ENCODE measurements at regions not wholly inside any gene's neighbourhood (a gene's known extent, or its start where the extent isn't known, plus 50 kb on each side); places are given as distances from the start of the nearest gene placed in this dataset.

GRCh38 chr10:117746541-117747448, 204.2 kb downstream of the EMX2 start:
- no peak overlapping the region for H3K4me2 ChIP-seq (replicated peaks; ENCODE audit: extremely low read depth, low read length, poor library complexity, severe bottlenecking)
- no peaks in the 10 kb centered on the region for H3K9me3 ChIP-seq (replicated peaks in 1 of 2; ENCODE audit: control insufficient read depth in 1 of 2, insufficient read depth in 1 of 2, low read length in 2 of 2)
- no peak overlapping the region for H2AFZ ChIP-seq (ENCODE audit: insufficient read depth, low read depth, low read length, poor library complexity, severe bottlenecking)
- H3K4me3 Mint-ChIP-seq: peak overlapping the region in 1 of 2 donors; percentile 36
- H3K27me3 Mint-ChIP-seq (ENCODE audit: low read depth in 3 of 3): peaks cover 2 to 4% (median 2%) of the 10 kb centered on the region in 3 donors
- no peaks in the 10 kb centered on the region for H3K36me3 Mint-ChIP-seq
- H4K20me1 ChIP-seq (ENCODE audit: insufficient read depth, low read length): no peaks in the 10 kb centered on the region
- H3K4me1 ChIP-seq (ENCODE audit: control insufficient read depth in 1 of 2, insufficient read depth in 2 of 2, low read length in 2 of 2): no peaks in the 10 kb centered on the region
- intact Hi-C loops (cut with micrococcal nuclease): no loop called here
- H3K27ac Mint-ChIP-seq: no peak overlapping the region
- H3K36me3 ChIP-seq (replicated peaks in 1 of 2; ENCODE audit: control insufficient read depth in 1 of 2, insufficient read depth in 2 of 2, low read length in 2 of 2): no peaks in the 10 kb centered on the region
- no peak for DNase-seq
- H3K9me3 Mint-ChIP-seq: no peaks in the 10 kb centered on the region
- no peak overlapping the region for H3K9ac ChIP-seq (ENCODE audit: insufficient read depth, low read length, poor library complexity, severe bottlenecking)
- H3K27ac ChIP-seq (ENCODE audit: low read depth in 1 of 2, low read length in 2 of 2): no peak overlapping the region
- no peak for TF ChIP-seq CTCF (IDR thresholded peaks at IDR 0.05)
- H3K4me3 ChIP-seq (replicated peaks in 1 of 3; ENCODE audit: low read depth in 2 of 3, low read length in 3 of 3): no peak overlapping the region
- no peaks in the 10 kb centered on the region for H3K27me3 ChIP-seq (ENCODE audit: control insufficient read depth in 2 of 2, insufficient read depth in 2 of 2, low read length in 2 of 2)
- WGBS (ENCODE audit: insufficient coverage): 87% methylated on average over 5 of the region's 9 CpGs
- H3K79me2 ChIP-seq (ENCODE audit: insufficient read depth, low read length): no peaks in the 10 kb centered on the region
- H3K4me1 Mint-ChIP-seq: no peaks in the 10 kb centered on the region

GRCh38 chr10:117747636-117748035, 205.1 kb downstream of the EMX2 start:
- no peak for TF ChIP-seq CTCF (IDR thresholded peaks at IDR 0.05)
- Histone ChIP-seq H3K27ac (ENCODE audit: low read depth in 1 of 2, low read length in 2 of 2) (no peak overlapping the region), H3K9me3 (replicated peaks in 1 of 2; ENCODE audit: control insufficient read depth in 1 of 2, insufficient read depth in 1 of 2, low read length in 2 of 2) (no peaks in the 10 kb centered on the region), H3K4me1 (ENCODE audit: control insufficient read depth in 1 of 2, insufficient read depth in 2 of 2, low read length in 2 of 2) (no peaks in the 10 kb centered on the region), H3K27me3 (ENCODE audit: control insufficient read depth in 2 of 2, insufficient read depth in 2 of 2, low read length in 2 of 2) (no peaks in the 10 kb centered on the region), H3K4me3 (replicated peaks in 1 of 3; ENCODE audit: low read depth in 2 of 3, low read length in 3 of 3) (no peak overlapping the region), H4K20me1 (ENCODE audit: insufficient read depth, low read length) (no peaks in the 10 kb centered on the region), H2AFZ (ENCODE audit: insufficient read depth, low read depth, low read length, poor library complexity, severe bottlenecking) (no peak overlapping the region), H3K9ac (ENCODE audit: insufficient read depth, low read length, poor library complexity, severe bottlenecking) (no peak overlapping the region), H3K79me2 (ENCODE audit: insufficient read depth, low read length) (no peaks in the 10 kb centered on the region), H3K36me3 (replicated peaks in 1 of 2; ENCODE audit: control insufficient read depth in 1 of 2, insufficient read depth in 2 of 2, low read length in 2 of 2) (no peaks in the 10 kb centered on the region), H3K4me2 (replicated peaks; ENCODE audit: extremely low read depth, low read length, poor library complexity, severe bottlenecking) (no peak overlapping the region)
- Mint-ChIP-seq H3K9me3 (no peaks in the 10 kb centered on the region), H3K36me3 (no peaks in the 10 kb centered on the region), H3K27ac (no peak overlapping the region), H3K4me3 (no peak overlapping the region), H3K27me3 (ENCODE audit: low read depth in 3 of 3) (peaks cover 2 to 5% (median 3%) of the 10 kb centered on the region in 3 donors), H3K4me1 (no peaks in the 10 kb centered on the region)
- intact Hi-C loops (cut with micrococcal nuclease): no loop called here
- no peak for DNase-seq
- 100% methylated on average over 2 of the region's 12 CpGs for WGBS (ENCODE audit: insufficient coverage)

Data from CD14-positive monocyte (primary cell).